Stimulated activated CD4-positive, alpha-beta T cell treated with anti-CD3 and anti-CD28 coated beads, Interleukin-4, amount 100 ng/mL, for 4 hours (primary cell): ENCODE measurements at regions not wholly inside any gene's neighbourhood (a gene's known extent, or its start where the extent isn't known, plus 50 kb on each side); places are given as distances from the start of the nearest gene placed in this dataset.
A peak's percentile ranks its signal among the peaks of the same experiment; 100 is the strongest.

ENCODE experiments used
- DNase-seq, 2 experiments: peaks; one replicate each; pipeline ENCODE4 v3.0.0-alpha.2; 2020

- no peak for DNase-seq
These were observed 475.2 kb upstream of the PPP2R3A start for GRCh38 chr3:135490219-135490915.

- DNase-seq = no peak
These were observed 473.9 kb upstream of the PPP2R3A start for GRCh38 chr3:135491491-135492205.

GRCh38 chr3:135495891-135496290 lies 469.6 kb upstream of the PPP2R3A start:
- DNase-seq = no peak

GRCh38 chr3:135497979-135498378 lies 467.5 kb upstream of the PPP2R3A start:
- DNase-seq = no peak

DNA sequence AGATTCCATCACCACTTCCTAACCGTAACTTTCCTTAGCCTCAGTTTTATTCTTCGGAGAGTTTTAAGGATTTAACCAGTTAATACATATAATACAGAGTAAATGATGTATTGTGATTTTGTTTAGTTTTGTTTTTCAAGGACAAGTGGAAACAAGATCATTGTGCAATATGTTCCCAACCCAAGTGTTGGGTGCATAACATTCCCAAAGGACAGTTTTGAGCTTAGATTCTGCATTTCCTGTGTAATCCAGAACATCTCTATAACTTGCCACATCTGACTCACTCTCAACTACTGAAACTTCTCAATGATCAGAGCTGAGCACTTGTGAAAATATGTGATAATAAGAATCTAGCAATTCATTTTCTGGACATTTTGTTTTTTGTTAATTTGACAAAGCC lies 466.1 kb upstream of the PPP2R3A start:
- DNase-seq = no peak

GRCh38 chr3:135500034-135500433 lies 465.5 kb upstream of the PPP2R3A start:
- DNase-seq = no peak

DNA sequence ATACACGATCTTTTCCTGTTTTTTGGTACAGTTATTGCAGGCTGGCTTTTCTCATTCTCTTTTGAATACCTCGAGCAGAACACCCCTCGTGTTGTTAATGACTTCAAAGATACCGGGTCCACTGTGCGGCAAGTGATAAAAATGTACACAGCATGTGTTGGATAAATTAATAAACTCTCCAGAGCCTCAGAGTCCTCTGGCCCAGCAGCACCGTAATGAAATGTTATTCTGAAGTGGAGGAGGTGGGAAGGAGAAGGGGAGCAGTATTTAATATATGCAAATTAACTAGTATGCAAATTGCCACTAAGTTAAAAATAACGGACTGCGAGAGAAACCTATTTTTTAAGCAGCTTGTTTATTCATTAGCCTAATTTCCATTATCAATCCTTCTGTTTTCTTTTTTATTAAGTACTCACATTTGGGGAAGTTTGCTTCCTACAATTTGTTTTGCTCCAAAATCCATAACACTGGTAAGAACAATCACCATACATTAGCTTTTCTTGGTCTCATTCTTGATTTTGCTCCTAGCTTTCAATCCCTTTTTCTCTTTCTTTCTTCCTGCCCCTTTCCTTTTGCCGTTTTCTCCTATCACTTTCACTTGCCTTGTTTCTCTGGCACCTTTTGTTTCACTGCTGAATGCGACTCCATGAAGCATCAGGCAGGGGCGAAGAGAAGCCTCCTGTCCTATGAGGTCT lies 462.3 kb upstream of the PPP2R3A start:
- no peak for DNase-seq

- DNase-seq = peak in 1 of 2 experiments; percentile 1
These were observed 461.5 kb upstream of the PPP2R3A start for GRCh38 chr3:135503760-135504686.

- DNase-seq = no peak
These were observed 452.1 kb upstream of the PPP2R3A start for GRCh38 chr3:135513106-135514059.

GRCh38 chr3:135514060-135514448 lies 451.5 kb upstream of the PPP2R3A start:
- DNase-seq = no peak

- no peak for DNase-seq
These were observed 449.4 kb upstream of the PPP2R3A start for GRCh38 chr3:135516143-135516542.

DNA sequence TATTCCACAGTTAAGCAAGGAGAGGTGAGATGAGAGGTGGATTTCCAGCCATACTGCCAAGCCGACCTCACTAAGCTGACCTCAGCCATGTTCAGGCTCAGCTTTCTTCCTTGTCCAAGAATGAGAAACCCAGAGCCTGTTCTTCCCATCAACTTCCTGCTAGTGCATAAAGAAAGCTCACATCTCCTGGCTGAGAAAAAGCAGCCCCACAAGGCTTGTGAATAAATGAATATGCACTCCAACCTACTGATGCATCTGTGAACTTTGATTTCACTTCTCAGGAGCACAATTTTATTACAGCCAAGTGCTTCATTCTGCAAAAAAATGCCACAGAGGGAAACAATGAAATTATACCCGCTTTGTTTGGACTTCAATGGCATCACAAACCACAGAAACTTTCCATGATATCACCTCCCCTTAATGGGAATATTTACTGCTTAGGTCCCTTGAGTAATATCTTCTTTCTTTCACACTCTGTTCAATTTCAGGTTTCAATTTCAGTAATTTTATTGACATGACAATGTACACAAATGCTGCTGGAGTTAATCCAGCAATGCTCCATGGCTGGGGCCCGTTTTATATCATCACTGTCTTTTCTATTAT lies 437.0 kb upstream of the PPP2R3A start:
- DNase-seq = no peak

DNA sequence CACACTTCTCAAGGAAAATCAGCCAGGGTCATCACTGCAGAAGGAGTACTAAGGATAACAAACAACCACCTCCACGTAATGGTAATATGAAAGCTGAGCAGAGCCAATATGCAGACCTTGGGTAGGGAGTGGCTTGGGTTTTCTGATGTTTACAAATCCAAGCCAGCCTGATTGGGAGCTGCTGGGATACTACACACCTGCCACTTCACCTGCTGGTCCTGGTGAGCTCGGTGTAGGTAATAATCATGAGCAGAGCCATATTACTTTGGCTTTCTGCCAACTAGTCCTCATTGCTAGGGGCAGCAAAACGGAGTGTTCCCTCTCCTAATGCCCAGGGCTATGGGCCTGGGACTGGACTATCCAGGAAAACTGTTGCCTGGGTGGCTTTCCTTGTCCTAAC lies 433.5 kb upstream of the PPP2R3A start:
- DNase-seq = no peak

- no peak for DNase-seq
These were observed 427.4 kb upstream of the PPP2R3A start for GRCh38 chr3:135538123-135538522.

DNA sequence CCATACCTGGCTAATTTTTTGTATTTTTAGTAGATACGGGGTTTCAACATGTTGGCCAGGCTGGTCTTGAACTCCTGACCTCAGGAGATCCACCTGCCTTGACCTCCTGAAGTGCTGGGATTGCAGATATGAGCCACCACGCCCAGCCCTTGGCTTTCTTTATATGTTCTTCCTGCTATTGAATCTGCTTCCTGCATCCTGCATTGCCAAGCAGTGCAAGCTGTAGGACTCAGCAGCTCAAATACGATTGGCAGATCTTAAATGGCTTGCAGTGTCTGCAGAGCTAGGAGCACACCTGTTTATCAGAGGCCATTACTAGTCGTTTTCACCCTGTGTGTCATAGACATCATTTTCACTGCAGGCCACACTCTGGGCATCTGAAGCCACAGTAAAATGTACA lies 426.2 kb upstream of the PPP2R3A start:
- DNase-seq = no peak

DNA sequence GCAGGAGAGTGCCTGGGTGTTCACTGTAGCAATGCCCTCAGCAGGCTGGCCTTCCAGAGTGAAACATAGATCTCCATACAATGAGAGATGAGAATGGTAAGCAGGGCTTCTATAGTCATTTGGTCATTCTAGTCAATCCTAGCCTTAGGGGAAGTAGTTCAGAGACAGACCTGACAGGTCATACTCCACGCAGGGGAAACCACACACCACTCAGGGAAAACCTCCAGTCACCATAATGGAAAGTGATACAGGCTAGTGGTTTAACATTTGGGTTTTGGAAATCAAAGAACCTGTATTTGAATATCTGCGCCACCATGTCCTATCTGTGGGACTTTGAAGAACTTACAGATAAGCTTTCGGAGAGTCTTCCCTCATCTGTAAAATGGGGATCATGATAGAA lies 425.7 kb upstream of the PPP2R3A start:
- no peak for DNase-seq

DNA sequence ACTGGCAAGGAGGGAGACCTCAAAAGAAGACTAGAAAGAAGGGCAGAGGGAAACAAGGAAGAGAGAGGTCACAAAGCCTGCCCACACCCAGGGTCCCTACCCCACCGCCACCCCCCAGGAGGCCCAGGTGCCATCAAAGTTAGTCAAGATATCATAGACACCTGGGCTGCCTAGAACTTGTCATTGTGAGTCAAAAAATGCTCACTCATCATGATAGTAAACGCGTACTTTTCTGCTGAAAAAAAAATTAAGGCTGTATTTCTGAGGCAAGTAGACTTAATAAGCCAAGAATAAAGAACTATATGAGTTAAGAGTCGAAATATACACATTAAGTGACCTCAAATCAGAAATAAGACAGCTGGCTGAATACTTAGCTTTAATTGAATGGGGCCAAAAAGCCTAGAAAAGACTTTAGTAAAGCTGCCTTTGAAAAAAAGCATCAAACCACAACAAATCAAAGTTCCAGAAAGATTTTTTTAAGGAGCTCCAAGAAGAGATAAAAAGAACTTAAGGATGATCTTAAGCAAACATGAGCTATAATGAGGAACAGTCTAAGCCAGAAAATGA lies 415.5 kb upstream of the PPP2R3A start:
- DNase-seq = no peak

DNA sequence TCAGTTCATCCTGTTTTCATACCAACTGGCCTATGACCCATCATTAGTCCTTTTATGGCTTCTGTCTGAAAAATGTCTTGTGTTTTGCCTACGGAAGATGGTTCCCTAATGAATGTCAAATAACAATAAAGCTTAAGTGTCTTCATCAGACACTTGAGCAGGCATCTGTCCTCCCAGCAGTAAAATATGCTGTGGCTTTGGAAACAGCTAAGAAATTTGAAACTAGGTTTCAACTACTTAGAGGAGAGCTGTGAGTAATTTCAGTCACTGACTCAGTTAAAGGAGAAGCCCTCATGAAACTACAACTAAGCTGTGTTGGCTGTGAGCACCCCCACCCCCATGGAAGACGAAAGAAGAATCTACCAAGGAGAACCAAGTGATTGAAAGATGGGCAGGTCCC lies 409.4 kb upstream of the PPP2R3A start:
- DNase-seq = no peak

DNA sequence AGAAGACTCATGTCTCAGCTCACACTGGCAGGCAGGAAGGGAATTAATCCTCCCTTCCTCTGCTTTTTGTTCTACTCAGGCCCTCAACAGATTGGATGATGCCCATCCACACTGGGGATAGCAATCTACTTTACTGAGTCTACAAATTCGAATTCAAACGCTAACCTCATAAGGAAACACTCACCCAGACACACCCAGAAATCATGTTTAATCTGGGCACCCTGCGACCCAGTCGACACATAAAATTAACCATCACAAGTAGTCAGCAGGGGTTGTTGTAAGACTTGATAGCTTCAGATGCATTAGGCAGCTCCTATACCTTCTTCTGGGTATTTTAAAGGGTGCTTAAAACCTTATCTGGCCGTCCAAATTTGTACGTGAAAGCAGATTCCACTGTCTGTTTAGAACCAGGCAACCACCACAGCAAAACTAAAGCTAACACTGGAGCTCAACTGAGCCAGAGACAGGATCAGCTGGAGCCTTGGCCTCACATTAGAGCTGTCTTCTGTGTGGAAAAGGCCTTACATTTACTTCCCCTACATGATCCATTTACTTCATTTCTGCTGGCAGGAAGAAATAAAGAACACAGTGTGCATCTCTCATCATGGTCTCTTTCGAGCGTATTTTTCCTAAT lies 407.3 kb upstream of the PPP2R3A start:
- no peak for DNase-seq

- DNase-seq = no peak
These were observed 406.6 kb upstream of the PPP2R3A start for GRCh38 chr3:135558906-135559305.
